HG03439 (cell line): ENCODE measurements at regions not wholly inside any gene's neighbourhood (a gene's known extent, or its start where the extent isn't known, plus 50 kb on each side); places are given as distances from the start of the nearest gene placed in this dataset.
A peak's percentile ranks its signal among the peaks of the same experiment; 100 is the strongest.

ENCODE experiments used
- ATAC-seq: cut with Tn5 transposase; IDR thresholded peaks from one replicate; pipeline ENCODE4 v1.9.1; 2021; ENCODE audit warnings: mild to moderate bottlenecking, moderate library complexity; ENCODE audit not compliant: unreplicated experiment

- ATAC-seq = no peak
Observed at GRCh38 chr2:150909613-150910012, 352.1 kb downstream of the RBM43 start.

GRCh38 chr2:150909090-150909489 lies 352.6 kb downstream of the RBM43 start:
- peak; percentile 74 for ATAC-seq

GRCh38 chr2:150907466-150907865 lies 354.2 kb downstream of the RBM43 start:
- ATAC-seq = no peak

GRCh38 chr2:150903461-150903860 lies 358.2 kb downstream of the RBM43 start:
- ATAC-seq = no peak

- ATAC-seq = no peak
Observed at GRCh38 chr2:150903055-150903454, 358.6 kb downstream of the RBM43 start.

- no peak for ATAC-seq
Observed at GRCh38 chr2:150900913-150901312, 360.8 kb downstream of the RBM43 start.

- ATAC-seq = no peak
Observed at GRCh38 chr2:150895968-150896367, 365.7 kb downstream of the RBM43 start.

GRCh38 chr2:150889141-150889540 lies 372.5 kb downstream of the RBM43 start:
- no peak for ATAC-seq

GRCh38 chr2:150888337-150888736 lies 373.3 kb downstream of the RBM43 start:
- no peak for ATAC-seq

- no peak for ATAC-seq
Observed at GRCh38 chr2:150887926-150888325, 373.7 kb downstream of the RBM43 start.

- no peak for ATAC-seq
Observed at GRCh38 chr2:150885774-150886386, 375.8 kb downstream of the RBM43 start.

GRCh38 chr2:150885236-150885635 lies 376.4 kb downstream of the RBM43 start:
- no peak for ATAC-seq

- ATAC-seq = no peak
Observed at GRCh38 chr2:150883613-150883895, 378.1 kb downstream of the RBM43 start.

GRCh38 chr2:150882751-150883612 lies 378.7 kb downstream of the RBM43 start:
- ATAC-seq = no peak

- ATAC-seq = no peak
Observed at GRCh38 chr2:150880986-150881385, 380.7 kb downstream of the RBM43 start.

- no peak for ATAC-seq
Observed at GRCh38 chr2:150878356-150878755, 383.3 kb downstream of the RBM43 start.

GRCh38 chr2:150876251-150876950 lies 385.3 kb downstream of the RBM43 start:
- no peak for ATAC-seq

- ATAC-seq = no peak
Observed at GRCh38 chr2:150873396-150873772, 385.9 kb upstream of the RND3 start.

GRCh38 chr2:150872756-150873395 lies 385.4 kb upstream of the RND3 start:
- ATAC-seq = no peak

- no peak for ATAC-seq
Observed at GRCh38 chr2:150866431-150866830, 379.0 kb upstream of the RND3 start.

GRCh38 chr2:150863691-150864090 lies 376.2 kb upstream of the RND3 start:
- ATAC-seq = no peak

GRCh38 chr2:150860301-150860700 lies 372.8 kb upstream of the RND3 start:
- no peak for ATAC-seq
